HCT116 (cell line): ENCODE measurements at regions not wholly inside any gene's neighbourhood (a gene's known extent, or its start where the extent isn't known, plus 50 kb on each side); places are given as distances from the start of the nearest gene placed in this dataset.

Source experiments
- ATAC-seq: fragments of 200-7000 bp; cut with Tn5 transposase; 2 replicates; pipeline ENCODE4 v1.9.1; 2020; ENCODE audit warnings: mild to moderate bottlenecking, moderate library complexity
- BruUV-seq: library from RNA; stranded (reverse); fragments of 400-500 nt; replicated peaks from 2 replicates; lab custom pipeline; 2021; lab: Mats Ljungman, UMichigan
- CTCF ChIA-PET: fragments of 300-600 bp; sonication (Branson Sonifier 250); formaldehyde crosslinking; loops from one replicate; lab custom pipeline; 2021; ENCODE audit warnings: antibody characterized with exemption; lab: Charles Lee
- POLR2A ChIA-PET: fragments of 300-600, 350-600 bp; sonication (Branson Sonifier 250); formaldehyde crosslinking; loops from one replicate; lab custom pipeline; 2021; ENCODE audit warnings: antibody characterized with exemption; lab: Charles Lee
- RAD21 ChIA-PET, 2 experiments: fragments of 300-600 bp; sonication (Branson Sonifier 250); formaldehyde crosslinking; loops; one replicate each; lab custom pipeline; 2023; ENCODE audit warnings: low total read pairs in 2 of 2; ENCODE audit not compliant: uncharacterized antibody in 2 of 2, unreplicated experiment in 2 of 2, low non-redundant PET in 1 of 2; lab: Charles Lee
- DNase-seq: peaks from one replicate; pipeline ENCODE4 v3.0.0-alpha.2; 2010; ENCODE audit warnings: low read depth, low spot score
- H2AFZ ChIP-seq: fragments of 200-600 bp; shearing (Covaris generic), sonication (generic); 2 replicates; pipeline ENCODE4 v1.6.1; 2017; ENCODE audit warnings: low read depth, mixed run types, mixed read lengths, antibody characterized with exemption, low read length; ENCODE audit not compliant: poor library complexity, severe bottlenecking
- H3K27ac ChIP-seq: 2 replicates; pipeline ENCODE4 v1.5.1; 2012; ENCODE audit warnings: low read depth, low read length
- H3K27me3 ChIP-seq: fragments of 200-600 bp; sonication (generic); 2 replicates; pipeline ENCODE4 v1.6.1; 2016; ENCODE audit warnings: mixed run types, low read length, mixed read lengths; ENCODE audit not compliant: insufficient read depth
- H3K36me3 ChIP-seq, 2 experiments: fragments of 200-500 bp in 1 of 2; fragments of 200-600 bp in 1 of 2; sonication (Bioruptor generic) in 1 of 2; sonication (generic) in 1 of 2; 2 replicates each; pipeline versions ENCODE4 v1.5.1 to v1.6.1; 2014 to 2016; ENCODE audit warnings: low read length in 2 of 2, inconsistent platforms in 1 of 2, mixed read lengths in 1 of 2, mixed run types in 1 of 2; ENCODE audit not compliant: insufficient read depth in 2 of 2, control insufficient read depth in 1 of 2
- H3K4me1 ChIP-seq, 2 experiments: fragments of 200-600 bp in 1 of 2; sonication (generic) in 1 of 2; 2 replicates each; pipeline versions ENCODE4 v1.5.1 to v1.6.1; 2012 to 2017; ENCODE audit warnings: low read length in 2 of 2, inconsistent platforms in 1 of 2, mild to moderate bottlenecking in 1 of 2, mixed read lengths in 1 of 2, mixed run types in 1 of 2, moderate library complexity in 1 of 2; ENCODE audit not compliant: insufficient read depth in 2 of 2, control insufficient read depth in 1 of 2
- H3K4me2 ChIP-seq: fragments of 200-600 bp; sonication (generic); 2 replicates; pipeline ENCODE4 v1.6.1; 2017; ENCODE audit warnings: mixed run types, low read length, mixed read lengths
- H3K4me3 ChIP-seq, 2 experiments: fragments of 200-600 bp in 1 of 2; sonication (generic) in 1 of 2; replicated peaks in 1 of 2; 2 replicates each; pipeline ENCODE4 v1.5.1; 2011 to 2016; ENCODE audit warnings: low read length in 2 of 2, control low read depth in 1 of 2, low read depth in 1 of 2, mild to moderate bottlenecking in 1 of 2, mixed read lengths in 1 of 2, mixed run types in 1 of 2
- H3K79me2 ChIP-seq: fragments of 200-600 bp; sonication (generic); 2 replicates; pipeline ENCODE4 v1.6.1; 2017; ENCODE audit warnings: mild to moderate bottlenecking, mixed run types, low read length, moderate library complexity, mixed read lengths; ENCODE audit not compliant: insufficient read depth
- H3K9ac ChIP-seq: fragments of 200-600 bp; sonication (generic); 2 replicates; pipeline ENCODE4 v1.6.1; 2016; ENCODE audit warnings: low read length, mixed read lengths
- H3K9me2 ChIP-seq: fragments of 200-600 bp; sonication (generic), shearing (Covaris generic); 2 replicates; pipeline ENCODE4 v1.6.1; 2017; ENCODE audit warnings: mixed run types, mild to moderate bottlenecking, moderate library complexity; ENCODE audit not compliant: insufficient read depth
- H3K9me3 ChIP-seq, 2 experiments: fragments of 200-500 bp in 1 of 2; fragments of 200-600 bp in 1 of 2; sonication (Bioruptor generic) in 1 of 2; sonication (generic) in 1 of 2; 2 replicates each; pipeline ENCODE4 v1.6.1; 2014 to 2017; ENCODE audit warnings: low read length in 2 of 2, mixed read lengths in 2 of 2, inconsistent platforms in 1 of 2, low read depth in 1 of 2, mild to moderate bottlenecking in 1 of 2, mixed run types in 1 of 2, moderate library complexity in 1 of 2; ENCODE audit not compliant: control insufficient read depth in 1 of 2, insufficient read depth in 1 of 2
- H4K20me1 ChIP-seq: fragments of 200-600 bp; sonication (generic), shearing (Covaris generic); 2 replicates; pipeline ENCODE4 v1.6.1; 2017; ENCODE audit warnings: mixed run types, mild to moderate bottlenecking, moderate library complexity; ENCODE audit not compliant: insufficient read depth
- CBX3 ChIP-seq: IDR thresholded peaks from 2 replicates; pipeline ENCODE4 v1.6.1; 2012; ENCODE audit warnings: low read depth
- EGR1 ChIP-seq: IDR thresholded peaks from 2 replicates; pipeline ENCODE4 v1.6.1; 2012; ENCODE audit warnings: low read depth
- ELF1 ChIP-seq: IDR thresholded peaks from 2 replicates; pipeline ENCODE4 v1.6.1; 2012; ENCODE audit warnings: low read depth, borderline replicate concordance
- EZH2 ChIP-seq: fragments of 200-600 bp; sonication (generic); IDR thresholded peaks from 2 replicates; pipeline ENCODE4 v1.6.1; 2017; ENCODE audit warnings: antibody characterized with exemption, mixed run types
- EZH2phosphoT487 ChIP-seq: fragments of 200-600 bp; IDR thresholded peaks from 2 replicates; pipeline ENCODE4 v1.6.1; 2018; ENCODE audit warnings: antibody characterized with exemption, borderline replicate concordance
- FOSL1 ChIP-seq: IDR thresholded peaks from 2 replicates; pipeline ENCODE4 v1.6.1; 2012; ENCODE audit warnings: low read depth
- POLR2A ChIP-seq: IDR thresholded peaks from 2 replicates; pipeline ENCODE4 v1.7.0; 2011; ENCODE audit warnings: borderline replicate concordance; ENCODE audit not compliant: insufficient read depth, insufficient read length; ENCODE audit errors: extremely low read depth
- POLR2AphosphoS5 ChIP-seq: IDR thresholded peaks from 2 replicates; pipeline ENCODE4 v1.6.1; 2011; ENCODE audit warnings: mild to moderate bottlenecking, low read depth, low read length, moderate library complexity
- TCF7L2 ChIP-seq: IDR thresholded peaks from 2 replicates; pipeline ENCODE4 v1.7.0; 2011; ENCODE audit warnings: borderline replicate concordance, inconsistent platforms; ENCODE audit not compliant: insufficient read depth, insufficient read length; ENCODE audit errors: extremely low read depth
- ZFX ChIP-seq: fragments of 450-650 bp; IDR thresholded peaks from 2 replicates; pipeline ENCODE4 v1.6.1; 2017
- ZNF274 ChIP-seq: fragments of 200-500 bp; sonication (Bioruptor generic); IDR thresholded peaks from 2 replicates; pipeline ENCODE4 v1.6.1; 2014; ENCODE audit warnings: mild to moderate bottlenecking, low read depth, low read length, inconsistent platforms
- intact Hi-C: fragments of 100-400 bp; cut with micrococcal nuclease; formaldehyde crosslinking; loops from 2 replicates; pipeline ENCODE4 v1.10.0; 2022
- TF ChIP-seq, protein P1 (sequence below): IDR thresholded peaks from 2 replicates; pipeline ENCODE4 v1.6.1; 2012

DNA sequence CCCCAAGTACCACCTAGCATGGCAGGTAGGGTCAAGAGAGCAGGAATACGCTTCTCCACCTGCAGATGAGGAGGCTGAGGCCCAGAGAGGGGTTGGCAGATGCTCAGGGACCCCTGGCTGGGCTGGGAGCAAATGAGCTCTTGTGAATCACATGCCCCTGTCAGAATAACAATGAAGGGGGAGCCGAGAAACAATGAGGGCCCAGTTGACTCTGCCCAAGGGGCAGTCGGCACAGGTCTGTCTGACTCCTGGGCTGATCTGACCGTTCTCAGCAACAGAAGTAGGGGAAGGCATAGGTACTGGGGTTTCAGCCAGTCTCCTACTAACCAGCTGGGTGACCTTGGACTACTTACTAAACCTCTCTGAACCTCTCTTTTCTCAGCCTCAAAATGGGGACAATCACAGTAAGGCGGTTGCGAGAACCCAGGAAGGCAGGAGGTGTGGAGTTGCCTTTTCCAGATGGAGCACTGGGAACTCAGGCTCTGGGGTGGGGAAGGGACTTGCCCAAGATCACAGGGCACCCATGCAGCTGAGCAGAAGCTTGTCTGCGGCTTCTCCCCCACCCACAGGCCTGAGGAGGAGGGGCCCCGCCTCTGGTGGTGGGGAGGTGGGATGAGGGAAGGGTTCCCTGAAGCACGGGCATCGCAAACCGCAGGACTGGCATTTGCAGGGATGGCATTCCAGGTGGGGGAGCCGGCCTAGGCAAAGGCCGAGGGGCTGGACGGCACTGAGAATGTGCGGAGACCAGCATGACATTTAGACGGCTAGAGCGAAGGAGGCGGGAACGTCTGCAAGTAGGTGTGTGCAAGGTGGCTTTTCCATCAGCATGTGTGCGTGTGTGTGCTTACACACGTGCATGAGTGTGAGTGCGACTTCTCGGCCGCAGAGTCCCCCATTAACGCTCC is 163.0 kb downstream of the MN1 start:
- Histone ChIP-seq H3K79me2 (no peaks in the 10 kb centered on the region), H2AFZ (no peak overlapping the region), H3K27ac (no peak overlapping the region), H3K4me3 (no peak overlapping the region), H3K4me2 (no peak overlapping the region), H3K9me3 (no peaks in the 10 kb centered on the region), H3K27me3 (no peaks in the 10 kb centered on the region), H4K20me1 (no peaks in the 10 kb centered on the region), H3K9ac (no peak overlapping the region), H3K9me2 (no peaks in the 10 kb centered on the region), H3K4me1 (no peaks in the 10 kb centered on the region), H3K36me3 (no peaks in the 10 kb centered on the region)
- POLR2A ChIA-PET: no interaction called here
- CTCF ChIA-PET: no interaction called here
- RAD21 ChIA-PET: no interaction called here
- DNase-seq (no peak), ATAC-seq (no peak)
- intact Hi-C loops: no loop called here
- BruUV-seq: no TSS peak
- TF ChIP-seq EZH2phosphoT487 (no peak), TCF7L2 (no peak), POLR2A (no peak), POLR2AphosphoS5 (no peak), ZNF274 (no peak), CBX3 (no peak), ZFX (no peak), EGR1 (no peak), FOSL1 (no peak), ELF1 (no peak), EZH2 (no peak)
- TF ChIP-seq, protein P1, sequence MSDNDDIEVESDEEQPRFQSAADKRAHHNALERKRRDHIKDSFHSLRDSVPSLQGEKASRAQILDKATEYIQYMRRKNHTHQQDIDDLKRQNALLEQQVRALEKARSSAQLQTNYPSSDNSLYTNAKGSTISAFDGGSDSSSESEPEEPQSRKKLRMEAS: no peak
